ENCODE measurements at regions not wholly inside any gene's neighbourhood (a gene's known extent, or its start where the extent isn't known, plus 50 kb on each side); places are given as distances from the start of the nearest gene placed in this dataset.

- H3K9me3 ChIP-seq, result peaks cover 0 to 4% (median 0%) of the 10 kb centered on the region in 4 donors
- intact Hi-C loops (cut with DNase I), result no loop called here
- H3K27ac ChIP-seq, result no peak overlapping the region
- WGBS (ENCODE audit: insufficient coverage, low coverage, low lambda C conversion rate, missing lambda C conversion rate), result 72% methylated on average over 5 of the region's 7 CpGs
- H3K27me3 ChIP-seq, result no peaks in the 10 kb centered on the region
- no peaks in the 10 kb centered on the region for H3K4me1 ChIP-seq
- no peaks in the 10 kb centered on the region for H3K36me3 ChIP-seq
- ATAC-seq (no peak), DNase-seq (no peak)
- H3K4me3 ChIP-seq, result no peak overlapping the region
- TF ChIP-seq, protein P1, sequence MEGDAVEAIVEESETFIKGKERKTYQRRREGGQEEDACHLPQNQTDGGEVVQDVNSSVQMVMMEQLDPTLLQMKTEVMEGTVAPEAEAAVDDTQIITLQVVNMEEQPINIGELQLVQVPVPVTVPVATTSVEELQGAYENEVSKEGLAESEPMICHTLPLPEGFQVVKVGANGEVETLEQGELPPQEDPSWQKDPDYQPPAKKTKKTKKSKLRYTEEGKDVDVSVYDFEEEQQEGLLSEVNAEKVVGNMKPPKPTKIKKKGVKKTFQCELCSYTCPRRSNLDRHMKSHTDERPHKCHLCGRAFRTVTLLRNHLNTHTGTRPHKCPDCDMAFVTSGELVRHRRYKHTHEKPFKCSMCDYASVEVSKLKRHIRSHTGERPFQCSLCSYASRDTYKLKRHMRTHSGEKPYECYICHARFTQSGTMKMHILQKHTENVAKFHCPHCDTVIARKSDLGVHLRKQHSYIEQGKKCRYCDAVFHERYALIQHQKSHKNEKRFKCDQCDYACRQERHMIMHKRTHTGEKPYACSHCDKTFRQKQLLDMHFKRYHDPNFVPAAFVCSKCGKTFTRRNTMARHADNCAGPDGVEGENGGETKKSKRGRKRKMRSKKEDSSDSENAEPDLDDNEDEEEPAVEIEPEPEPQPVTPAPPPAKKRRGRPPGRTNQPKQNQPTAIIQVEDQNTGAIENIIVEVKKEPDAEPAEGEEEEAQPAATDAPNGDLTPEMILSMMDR (IDR thresholded peaks at IDR 0.05), result no peak
- no peak for TF ChIP-seq POLR2A (IDR thresholded peaks at IDR 0.05)
Measured at GRCh38 chr6:15801912-15802311, 139.1 kb upstream of the DTNBP1 start.

- H3K27me3 ChIP-seq, result no peaks in the 10 kb centered on the region
- intact Hi-C loops (cut with DNase I), result no loop called here
- TF ChIP-seq POLR2A (IDR thresholded peaks at IDR 0.05), result no peak
- TF ChIP-seq, protein P1 (IDR thresholded peaks at IDR 0.05), result no peak
- no peaks in the 10 kb centered on the region for H3K36me3 ChIP-seq
- no peak overlapping the region for H3K27ac ChIP-seq
- H3K4me3 ChIP-seq, result no peak overlapping the region
- ATAC-seq, result no peak
- DNase-seq, result no peak
- 89% methylated on average over 7 of the region's 11 CpGs for WGBS (ENCODE audit: insufficient coverage, low coverage, low lambda C conversion rate, missing lambda C conversion rate)
- H3K9me3 ChIP-seq, result peaks cover 0 to 4% (median 0%) of the 10 kb centered on the region in 4 donors
- H3K4me1 ChIP-seq, result no peaks in the 10 kb centered on the region
Measured at GRCh38 chr6:15800841-15801617, 138.2 kb upstream of the DTNBP1 start.

- no peak for TF ChIP-seq POLR2A (IDR thresholded peaks at IDR 0.05)
- TF ChIP-seq, protein P1 (IDR thresholded peaks at IDR 0.05), result no peak
- ATAC-seq, result no peak
- peaks cover 0 to 4% (median 0%) of the 10 kb centered on the region in 4 donors for H3K9me3 ChIP-seq
- no peak overlapping the region for H3K27ac ChIP-seq
- H3K27me3 ChIP-seq, result no peaks in the 10 kb centered on the region
- 56% methylated on average over 2 of the region's 2 CpGs for WGBS (ENCODE audit: insufficient coverage, low coverage, low lambda C conversion rate, missing lambda C conversion rate)
- no peak for DNase-seq
- intact Hi-C loops (cut with DNase I), result no loop called here
- no peaks in the 10 kb centered on the region for H3K36me3 ChIP-seq
- no peak overlapping the region for H3K4me3 ChIP-seq
- H3K4me1 ChIP-seq, result no peaks in the 10 kb centered on the region
Measured at GRCh38 chr6:15798533-15799255, 135.9 kb upstream of the DTNBP1 start.

GRCh38 chr6:15796844-15797243 is 134.0 kb upstream of the DTNBP1 start:
- Histone ChIP-seq H3K4me1 (no peaks in the 10 kb centered on the region), H3K27ac (no peak overlapping the region), H3K4me3 (no peak overlapping the region), H3K36me3 (no peaks in the 10 kb centered on the region), H3K9me3 (peaks cover 0 to 4% (median 0%) of the 10 kb centered on the region in 4 donors), H3K27me3 (no peaks in the 10 kb centered on the region)
- TF ChIP-seq, protein P1 (IDR thresholded peaks at IDR 0.05), result no peak
- TF ChIP-seq POLR2A (IDR thresholded peaks at IDR 0.05), result no peak
- intact Hi-C loops (cut with DNase I), result no loop called here
- WGBS (ENCODE audit: insufficient coverage, low coverage, low lambda C conversion rate, missing lambda C conversion rate), result 72% methylated on average over 5 of the region's 5 CpGs
- DNase-seq (no peak), ATAC-seq (no peak)

Data from right lobe of liver (tissue), 6 donors.